T follicular helper cell (primary cell): ENCODE measurements at regions not wholly inside any gene's neighbourhood (a gene's known extent, or its start where the extent isn't known, plus 50 kb on each side); places are given as distances from the start of the nearest gene placed in this dataset.

ENCODE experiments used
- DNase-seq: peaks from one replicate; pipeline ENCODE4 v3.0.0-alpha.2; 2020; ENCODE audit warnings: low read depth

DNA sequence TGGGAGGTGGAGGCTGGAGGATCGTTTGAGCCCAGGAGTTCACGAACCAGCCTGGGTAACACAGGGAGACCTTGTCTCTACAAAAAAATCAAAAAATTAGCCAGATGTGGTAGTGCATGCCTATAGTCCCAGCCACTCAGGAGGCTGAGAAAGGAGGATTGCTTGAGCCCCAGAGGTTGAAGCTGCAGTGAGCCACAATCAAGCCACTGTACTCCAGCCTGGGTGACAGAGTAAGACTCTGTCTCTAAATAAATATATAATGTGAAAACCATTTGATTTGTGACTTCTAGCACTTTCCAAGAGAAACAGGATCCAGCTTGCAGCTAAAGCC, 459.1 kb downstream of the SOX9 start:
- no peak for DNase-seq

DNA sequence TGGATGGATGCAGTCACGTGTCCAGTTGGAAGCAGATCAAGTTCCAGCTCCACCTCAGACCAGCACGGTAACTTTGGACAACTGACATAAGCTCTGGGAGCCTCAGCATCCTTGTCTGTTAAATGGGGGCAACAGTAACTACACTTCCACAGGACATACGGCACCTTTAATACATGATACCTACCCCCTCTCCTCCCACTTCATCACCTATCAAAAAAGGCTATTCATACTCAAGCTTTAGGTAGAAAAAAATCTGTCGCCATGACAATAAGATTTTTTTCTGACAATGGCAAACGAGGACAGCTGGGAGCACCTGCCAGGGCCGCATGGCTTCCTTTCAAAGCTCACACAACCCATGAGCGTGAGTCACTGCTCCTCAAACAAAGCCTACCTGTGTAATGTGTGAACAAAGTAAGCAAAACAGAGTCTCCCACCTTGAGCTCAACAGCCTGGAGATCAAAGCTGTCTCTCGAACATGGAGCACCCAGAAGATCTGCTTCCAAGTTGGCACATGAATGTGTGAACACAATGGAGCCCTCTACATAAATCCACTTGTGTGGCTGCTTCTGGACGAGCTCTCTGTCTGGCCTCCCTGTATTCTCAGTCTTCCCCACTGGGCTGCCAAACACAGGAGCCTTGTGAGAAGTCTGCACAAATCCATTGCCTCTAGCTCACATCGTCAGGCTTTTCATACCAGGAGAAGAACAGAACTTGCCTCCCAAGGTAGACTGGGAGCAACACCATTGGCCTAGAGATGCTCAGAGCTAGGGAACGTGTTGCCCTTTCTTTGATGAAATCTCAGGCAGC, 459.7 kb downstream of the SOX9 start:
- no peak for DNase-seq

DNA sequence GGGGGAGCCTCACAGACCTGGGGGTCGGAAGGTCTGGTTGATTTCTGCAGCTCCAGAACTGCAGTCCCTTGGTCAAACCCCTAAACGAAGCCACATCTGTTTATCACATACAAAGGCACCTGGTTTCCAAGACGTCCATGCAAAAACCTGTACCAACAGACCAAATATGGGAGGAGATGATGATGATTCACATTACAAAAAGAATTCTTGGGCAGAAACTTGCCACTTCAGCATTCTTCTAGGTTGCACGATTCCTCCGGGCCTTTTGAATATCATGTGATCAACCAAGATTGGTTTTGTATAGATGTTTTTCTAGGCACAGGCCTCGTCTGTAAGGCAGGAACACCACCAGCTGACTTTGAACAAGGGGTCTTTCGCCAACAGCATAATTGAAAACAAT, 466.3 kb downstream of the SOX9 start:
- no peak for DNase-seq

DNA sequence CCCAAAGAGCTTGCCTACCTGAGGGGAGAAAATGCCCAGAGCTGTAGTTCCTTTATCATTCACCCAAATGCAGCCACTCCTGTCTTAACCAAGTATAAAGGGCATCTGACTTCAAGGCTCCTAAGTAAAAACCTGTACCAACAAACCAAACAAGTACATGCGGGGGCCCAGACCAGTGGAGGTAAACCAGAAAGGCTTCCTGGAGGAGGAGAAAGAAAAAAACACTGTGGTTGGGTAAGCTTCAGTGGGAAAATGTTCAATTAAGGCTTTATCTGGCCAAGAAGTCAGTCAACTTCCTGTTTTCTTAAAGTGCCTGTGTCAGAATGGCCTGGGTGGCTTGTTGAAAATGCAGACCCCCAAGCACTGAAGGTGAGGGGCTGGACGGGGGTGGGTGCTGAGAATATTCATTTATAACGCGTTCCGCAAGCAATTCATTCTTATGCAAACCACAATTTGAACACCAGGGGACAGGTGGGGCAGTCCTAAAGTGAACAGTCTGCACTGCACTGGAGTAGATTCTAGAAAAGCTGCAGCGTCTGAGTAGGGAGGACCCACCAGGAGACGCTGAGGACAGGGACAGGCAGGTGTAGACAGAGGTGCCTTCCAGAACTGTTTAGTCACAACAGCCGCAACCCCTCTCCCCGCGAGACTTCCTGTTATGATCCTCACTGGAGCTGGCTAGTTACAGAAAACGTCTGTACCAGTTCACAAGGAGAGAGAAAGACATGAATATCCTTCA, 467.1 kb downstream of the SOX9 start:
- no peak for DNase-seq

DNA sequence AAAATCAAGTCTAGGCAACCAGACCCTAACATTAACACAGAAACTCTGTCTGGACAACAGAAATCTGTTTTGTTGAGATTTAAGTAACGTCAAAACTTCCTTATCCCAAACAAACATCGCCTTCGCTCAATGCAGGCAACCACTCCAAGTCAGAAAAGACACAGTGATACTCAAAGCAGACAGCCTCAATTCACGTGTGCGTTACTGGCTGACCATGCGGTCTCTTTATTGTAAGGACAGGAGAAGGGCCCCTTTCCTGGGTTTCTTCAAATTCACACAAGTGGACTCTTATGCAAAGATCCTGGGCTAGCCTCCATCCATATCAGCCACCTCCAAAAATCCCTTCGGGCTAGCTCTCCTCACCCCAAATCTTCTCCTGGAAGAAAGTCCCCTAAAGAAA, 467.7 kb downstream of the SOX9 start:
- no peak for DNase-seq

DNA sequence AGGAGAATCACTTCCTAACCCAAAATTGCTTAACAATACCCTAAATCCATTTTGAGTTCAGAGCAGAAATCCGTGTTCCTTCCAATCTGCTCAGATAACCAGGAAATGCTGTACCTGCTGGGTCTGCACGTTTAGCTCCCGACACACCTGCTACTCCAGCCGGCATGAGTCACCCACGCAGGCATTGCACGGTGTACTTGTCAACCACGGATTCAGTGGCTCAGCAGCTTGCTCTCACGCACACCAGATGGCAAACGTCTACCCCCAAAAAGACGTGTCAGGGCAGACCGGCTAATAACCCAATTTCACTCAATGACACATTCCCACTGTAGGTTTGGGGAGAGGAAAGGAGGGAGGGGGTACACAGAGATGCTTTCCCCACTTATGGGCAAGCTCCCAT, 468.1 kb downstream of the SOX9 start:
- DNase-seq: no peak

DNA sequence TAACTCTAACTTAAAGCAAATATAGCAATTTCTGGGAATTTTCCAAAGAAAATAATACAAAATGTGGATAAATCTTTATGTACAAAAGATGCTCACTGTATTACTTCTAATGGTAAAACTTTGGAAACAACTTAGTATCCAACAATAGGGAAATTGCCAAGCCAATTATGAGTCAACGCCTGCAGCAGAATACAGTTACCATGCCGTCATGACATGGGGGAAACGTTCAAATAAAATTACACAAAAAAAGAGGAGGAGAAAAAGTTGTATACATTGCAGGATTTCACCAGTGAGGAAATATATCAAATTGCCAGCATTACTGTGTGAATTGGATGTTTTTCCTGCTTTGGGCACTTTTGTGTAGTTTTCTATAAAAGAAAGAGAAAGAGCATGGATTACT, 469.6 kb downstream of the SOX9 start:
- DNase-seq: no peak

DNA sequence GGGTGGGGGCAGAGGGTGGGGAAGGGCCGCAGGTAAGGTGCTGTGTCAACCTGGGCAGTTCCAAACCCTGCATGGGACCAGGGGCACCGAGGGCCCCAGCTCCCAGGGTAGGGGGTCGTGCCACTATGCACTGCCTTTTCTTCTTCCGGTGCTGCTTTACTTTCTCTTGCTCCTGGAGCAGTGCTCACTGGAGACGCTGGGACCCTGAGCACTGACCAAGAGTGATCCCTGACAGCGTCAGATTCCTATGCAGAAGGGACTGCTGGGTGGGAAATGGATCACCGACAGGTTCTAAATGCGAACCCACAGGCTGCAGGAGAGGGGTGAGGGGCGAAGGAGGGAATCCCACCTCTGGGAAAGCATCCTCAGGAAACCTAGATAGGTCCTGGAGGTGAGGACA, 470.1 kb downstream of the SOX9 start:
- DNase-seq: no peak

DNA sequence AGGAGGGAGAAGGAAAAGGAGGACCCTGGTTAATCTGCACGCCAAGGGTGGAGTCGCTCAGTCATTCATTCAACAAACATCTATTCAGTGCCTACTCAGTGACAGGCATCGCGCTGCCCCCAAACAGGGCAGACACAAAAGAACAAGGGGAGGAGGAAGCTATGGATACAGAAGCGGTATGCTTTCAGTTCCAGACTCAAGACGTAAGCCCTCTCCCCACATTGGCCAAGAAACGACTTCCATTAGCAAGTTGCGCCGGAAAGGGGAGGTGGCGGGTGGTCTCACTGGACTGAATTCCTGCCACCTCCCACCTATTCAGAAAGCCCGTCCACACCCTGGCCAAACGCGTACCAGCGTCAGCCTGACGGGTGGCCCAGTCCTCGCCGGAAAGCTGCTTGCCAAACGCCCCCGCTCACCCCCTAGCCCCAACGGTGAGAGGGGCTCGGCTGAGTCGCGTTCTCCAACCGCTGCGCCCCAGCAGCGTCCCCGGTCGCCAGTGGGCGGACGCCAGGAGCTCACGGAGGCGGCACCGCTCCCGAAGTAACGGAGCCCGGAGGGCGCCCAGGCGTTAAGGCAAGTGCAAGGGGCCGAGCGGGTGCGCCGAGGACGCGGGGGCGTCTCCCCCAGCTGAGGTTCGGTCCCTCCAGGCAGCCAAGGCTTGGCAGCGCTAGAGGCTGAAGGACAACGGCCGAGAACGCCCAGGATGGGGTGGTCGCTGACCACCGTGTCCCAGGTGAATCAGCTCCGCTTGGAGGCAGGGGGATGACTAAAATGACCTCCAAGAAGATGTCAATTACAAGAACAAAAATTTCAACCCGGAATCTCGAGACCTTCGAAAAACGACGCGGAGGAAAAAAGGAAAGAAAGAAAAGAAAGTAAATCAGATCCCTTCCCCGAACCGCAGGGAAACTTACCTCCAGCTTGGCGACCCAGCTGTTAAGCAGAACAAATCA, 470.7 kb downstream of the SOX9 start:
- DNase-seq: no peak

DNA sequence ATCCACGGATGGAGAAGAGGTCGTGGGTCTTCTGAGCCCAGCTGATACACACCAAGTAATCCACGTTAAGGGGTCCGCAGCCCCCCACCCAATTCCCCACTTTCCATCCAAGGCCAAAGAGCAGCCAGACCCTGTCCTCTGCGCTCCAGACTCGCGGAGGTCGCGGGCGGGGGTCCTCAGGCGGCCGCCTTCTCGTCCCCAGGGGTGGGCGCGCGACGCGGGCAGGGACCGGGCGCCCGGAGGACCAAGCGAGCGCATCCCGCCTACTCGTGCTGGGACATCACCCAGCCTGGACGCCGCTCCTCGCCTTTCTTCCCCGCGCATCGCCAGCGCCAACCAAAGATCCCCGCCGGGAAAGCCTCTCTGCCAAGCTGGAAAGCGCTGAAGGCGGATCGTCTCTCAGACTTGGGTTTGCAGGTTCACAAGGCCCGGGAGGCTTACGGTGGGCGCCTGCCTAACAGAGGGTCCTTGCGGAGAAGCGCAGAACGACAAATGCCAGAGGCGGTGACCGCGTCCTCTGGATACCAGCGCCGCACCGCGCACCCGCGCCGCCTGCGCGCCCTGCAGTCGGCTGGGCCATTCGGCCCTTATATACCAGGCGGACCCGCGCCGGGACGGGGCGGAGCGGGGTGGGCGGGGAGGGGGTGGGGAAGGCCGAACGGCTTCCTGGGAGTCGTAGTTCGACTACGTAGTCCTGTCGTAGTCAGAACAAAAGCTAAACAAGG, 471.6 kb downstream of the SOX9 start:
- no peak for DNase-seq

DNA sequence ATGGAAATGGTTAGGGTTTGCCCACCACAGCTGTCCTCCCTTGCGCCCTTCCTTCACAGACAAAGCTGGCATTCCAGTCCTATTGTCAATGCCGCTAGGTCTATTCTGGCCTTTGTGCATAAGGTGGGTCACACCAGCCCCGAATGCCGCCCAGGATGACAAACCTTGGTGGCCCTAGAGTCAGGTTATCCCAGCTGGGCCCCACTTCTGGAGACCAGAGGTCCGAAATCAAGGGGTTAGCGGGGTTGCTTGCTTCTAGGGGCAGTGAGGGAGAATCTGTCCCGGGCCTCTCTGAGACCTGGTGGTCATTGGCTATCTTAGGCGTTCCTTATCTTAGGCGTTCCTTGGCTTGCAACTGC, 472.1 kb downstream of the SOX9 start:
- DNase-seq: no peak

DNA sequence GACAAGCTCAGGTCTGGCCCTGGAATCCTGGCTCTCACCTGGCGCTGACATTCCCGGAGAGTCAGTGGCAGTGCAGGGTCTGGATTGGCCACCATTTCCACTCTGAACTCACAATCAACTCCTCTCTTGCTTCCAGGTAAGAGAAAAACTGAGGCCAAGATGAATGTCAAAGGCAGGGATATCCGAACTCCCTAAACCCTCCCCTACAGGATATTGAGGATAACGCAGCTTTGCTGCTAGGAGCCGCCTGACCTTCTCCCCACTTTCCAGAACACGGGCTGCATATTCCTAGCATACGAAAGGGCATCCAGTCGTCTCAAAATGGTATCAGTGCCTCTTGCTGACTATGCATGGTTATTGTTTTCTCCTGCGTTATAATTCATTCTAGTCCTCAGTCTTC, 473.4 kb downstream of the SOX9 start:
- DNase-seq: no peak
